VCaP (cell line): ENCODE measurements at regions not wholly inside any gene's neighbourhood (a gene's known extent, or its start where the extent isn't known, plus 50 kb on each side); places are given as distances from the start of the nearest gene placed in this dataset.

ENCODE experiments used
- H3K27ac ChIP-seq: fragments of 450-650 bp; 2 replicates; pipeline ENCODE4 v1.5.1; 2017
- TF ChIP-seq, protein P1 (sequence below): fragments of 450-650 bp; conservative IDR thresholded peaks from 2 replicates; pipeline ENCODE4 v1.5.1; 2017; ENCODE audit warnings: mild to moderate bottlenecking, moderate library complexity

DNA sequence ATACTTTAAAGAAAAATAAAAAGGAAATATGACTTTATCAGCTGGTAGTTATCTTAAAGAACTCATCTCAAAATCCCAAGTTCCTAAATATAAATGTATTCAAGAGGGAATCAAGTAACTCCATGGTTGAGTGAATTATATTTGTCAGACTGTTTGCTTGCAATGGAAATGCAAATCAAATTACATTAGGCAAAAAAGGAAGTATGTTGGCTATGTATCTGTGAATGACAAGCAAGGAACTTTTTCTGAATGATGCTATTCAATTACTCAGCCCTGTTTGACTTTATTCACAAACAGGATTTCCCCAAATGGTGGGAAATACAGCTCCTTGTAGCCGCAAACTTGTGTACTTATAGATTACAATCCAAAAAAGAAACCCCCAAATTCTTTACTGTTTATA is 309.1 kb downstream of the ARL6IP6 start:
- TF ChIP-seq, protein P1, sequence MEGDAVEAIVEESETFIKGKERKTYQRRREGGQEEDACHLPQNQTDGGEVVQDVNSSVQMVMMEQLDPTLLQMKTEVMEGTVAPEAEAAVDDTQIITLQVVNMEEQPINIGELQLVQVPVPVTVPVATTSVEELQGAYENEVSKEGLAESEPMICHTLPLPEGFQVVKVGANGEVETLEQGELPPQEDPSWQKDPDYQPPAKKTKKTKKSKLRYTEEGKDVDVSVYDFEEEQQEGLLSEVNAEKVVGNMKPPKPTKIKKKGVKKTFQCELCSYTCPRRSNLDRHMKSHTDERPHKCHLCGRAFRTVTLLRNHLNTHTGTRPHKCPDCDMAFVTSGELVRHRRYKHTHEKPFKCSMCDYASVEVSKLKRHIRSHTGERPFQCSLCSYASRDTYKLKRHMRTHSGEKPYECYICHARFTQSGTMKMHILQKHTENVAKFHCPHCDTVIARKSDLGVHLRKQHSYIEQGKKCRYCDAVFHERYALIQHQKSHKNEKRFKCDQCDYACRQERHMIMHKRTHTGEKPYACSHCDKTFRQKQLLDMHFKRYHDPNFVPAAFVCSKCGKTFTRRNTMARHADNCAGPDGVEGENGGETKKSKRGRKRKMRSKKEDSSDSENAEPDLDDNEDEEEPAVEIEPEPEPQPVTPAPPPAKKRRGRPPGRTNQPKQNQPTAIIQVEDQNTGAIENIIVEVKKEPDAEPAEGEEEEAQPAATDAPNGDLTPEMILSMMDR, result no peak

DNA sequence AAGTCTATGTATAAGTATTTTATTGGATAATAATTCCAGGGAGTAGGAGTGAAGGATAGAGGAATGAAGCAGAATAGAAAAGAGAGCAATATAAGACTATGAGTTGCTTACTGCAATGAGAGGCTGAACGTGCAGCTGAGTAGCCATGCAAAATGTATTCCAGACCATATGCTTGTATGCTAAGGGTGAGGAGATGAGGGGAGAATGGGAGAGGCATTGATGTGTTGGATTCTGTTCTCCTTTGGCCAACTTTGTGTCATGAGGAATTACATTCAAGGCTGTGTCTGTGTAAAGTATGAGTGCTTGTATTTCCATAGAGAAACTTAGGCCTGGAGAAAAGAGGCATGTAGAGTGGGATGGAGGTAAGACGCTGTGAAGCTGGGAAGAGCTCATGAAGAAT is 301.8 kb downstream of the ARL6IP6 start:
- H3K27ac ChIP-seq, result no peak overlapping the region
- TF ChIP-seq, protein P1, result no peak

More for the DNA sequence above, 309.1 kb downstream of the ARL6IP6 start:
- no peak overlapping the region for H3K27ac ChIP-seq

DNA sequence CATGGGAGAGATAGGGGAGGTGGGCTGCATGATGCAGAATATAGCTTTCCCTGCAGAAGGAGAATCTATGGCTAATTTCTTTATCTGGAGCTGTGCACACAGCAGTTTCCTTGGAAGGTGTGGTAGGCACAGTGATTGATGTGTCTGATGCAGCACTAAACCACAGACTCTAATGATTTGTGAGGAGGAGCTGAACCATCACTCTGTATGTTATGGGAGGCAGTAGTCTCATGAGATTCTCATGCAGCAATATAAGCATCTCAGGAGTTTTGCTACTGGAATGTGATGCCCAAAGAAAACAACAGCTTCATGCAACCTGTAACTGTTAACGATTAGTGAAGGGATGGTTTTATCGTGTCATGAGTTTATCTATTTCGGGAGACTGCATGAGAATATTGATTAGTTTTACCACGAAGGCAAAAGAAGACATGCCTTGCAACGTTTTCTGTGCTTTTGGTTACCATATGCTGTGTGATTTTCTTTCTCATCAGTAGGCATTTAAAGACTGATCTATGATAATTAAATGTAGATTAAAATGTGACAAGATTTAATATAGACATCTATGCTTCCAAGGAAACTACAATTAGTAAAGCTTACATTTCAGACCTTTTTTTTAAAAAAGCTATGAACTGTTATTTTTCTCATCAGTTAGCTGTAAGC is 286.8 kb downstream of the ARL6IP6 start:
- no peak overlapping the region for H3K27ac ChIP-seq

DNA sequence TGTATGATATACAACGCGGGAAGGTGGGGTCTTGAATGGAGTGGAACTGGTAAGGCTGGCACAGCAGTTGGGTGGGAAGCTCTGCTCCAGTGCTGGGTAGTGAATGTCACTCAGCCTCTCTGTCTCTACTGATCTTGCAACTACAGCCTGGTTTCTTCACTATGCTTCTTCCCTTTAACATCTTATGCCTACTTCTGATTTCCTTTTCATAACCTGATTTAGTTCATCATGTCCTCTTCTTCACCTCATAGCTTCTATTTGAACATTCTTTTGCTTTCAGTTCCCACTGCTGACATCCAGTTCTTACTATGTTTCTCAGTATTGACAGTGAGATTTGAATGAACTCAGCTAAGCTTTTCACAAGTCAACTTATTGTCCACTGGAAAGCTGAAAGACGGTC is 286.2 kb downstream of the ARL6IP6 start:
- H3K27ac ChIP-seq, result no peak overlapping the region
- TF ChIP-seq, protein P1, result no peak

More for the DNA sequence above, 286.8 kb downstream of the ARL6IP6 start:
- TF ChIP-seq, protein P1, result no peak

DNA sequence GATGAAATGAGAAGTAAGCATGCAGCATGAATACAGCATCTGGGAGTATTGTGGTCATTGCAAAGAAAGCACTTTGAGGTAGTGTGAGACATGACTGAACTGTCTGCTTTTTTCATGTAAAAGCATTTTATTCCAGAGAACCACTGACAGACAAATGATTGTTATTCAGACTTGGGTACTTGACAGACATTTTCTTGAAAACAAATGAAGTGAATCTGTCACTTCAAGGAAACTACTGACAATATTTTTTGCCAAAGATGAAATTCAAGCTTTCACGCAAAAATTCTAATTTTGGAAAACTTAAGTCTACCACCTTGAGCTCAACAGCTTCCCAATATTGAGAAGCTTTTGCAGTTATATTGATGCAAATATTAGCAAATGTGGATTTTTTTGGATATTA is 255.7 kb downstream of the ARL6IP6 start:
- H3K27ac ChIP-seq, result no peak overlapping the region
- TF ChIP-seq, protein P1, result no peak

DNA sequence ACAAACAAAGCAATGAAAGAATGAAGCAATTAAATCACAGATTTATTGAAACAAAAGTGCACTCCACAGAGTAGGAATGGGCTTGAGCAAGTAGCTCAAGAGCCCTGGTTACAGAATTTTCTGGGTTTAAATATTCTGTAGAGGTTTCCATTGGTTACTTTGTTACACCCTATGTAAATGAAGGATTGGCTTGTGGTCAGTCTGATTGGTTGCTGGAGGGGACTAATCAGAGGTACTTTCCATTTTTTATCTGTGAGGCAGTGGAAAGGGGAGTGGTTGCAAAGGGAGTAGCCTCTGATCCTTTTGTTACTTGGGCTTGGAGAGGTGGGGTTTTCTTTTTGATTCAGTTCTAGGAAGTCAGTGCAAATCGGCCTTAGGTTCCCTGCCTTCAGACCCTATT is 253.3 kb downstream of the ARL6IP6 start:
- no peak overlapping the region for H3K27ac ChIP-seq
- TF ChIP-seq, protein P1, result no peak

DNA sequence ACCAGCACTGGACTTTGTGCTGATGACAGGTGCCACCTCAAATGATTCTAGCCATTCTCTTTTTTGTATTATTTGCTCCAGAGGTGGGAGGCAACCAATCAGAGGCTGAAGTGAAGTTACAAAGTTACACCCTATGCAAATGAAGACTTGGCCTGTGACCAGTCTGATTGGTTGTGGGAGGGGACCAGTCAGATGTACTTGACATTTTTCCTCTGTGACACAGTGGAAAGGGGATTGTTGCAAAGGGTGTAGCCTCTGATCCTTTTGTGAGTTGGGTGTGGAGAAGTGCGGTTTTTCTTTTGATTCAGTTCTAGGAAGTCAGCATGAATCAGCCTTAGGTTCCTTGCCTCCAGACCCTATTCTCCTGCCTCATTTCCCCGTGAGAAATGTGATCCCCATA is 244.0 kb downstream of the ARL6IP6 start:
- H3K27ac ChIP-seq, result no peak overlapping the region
- TF ChIP-seq, protein P1, result no peak
